ENCODE measurements at regions not wholly inside any gene's neighbourhood (a gene's known extent, or its start where the extent isn't known, plus 50 kb on each side); places are given as distances from the start of the nearest gene placed in this dataset.

DNA sequence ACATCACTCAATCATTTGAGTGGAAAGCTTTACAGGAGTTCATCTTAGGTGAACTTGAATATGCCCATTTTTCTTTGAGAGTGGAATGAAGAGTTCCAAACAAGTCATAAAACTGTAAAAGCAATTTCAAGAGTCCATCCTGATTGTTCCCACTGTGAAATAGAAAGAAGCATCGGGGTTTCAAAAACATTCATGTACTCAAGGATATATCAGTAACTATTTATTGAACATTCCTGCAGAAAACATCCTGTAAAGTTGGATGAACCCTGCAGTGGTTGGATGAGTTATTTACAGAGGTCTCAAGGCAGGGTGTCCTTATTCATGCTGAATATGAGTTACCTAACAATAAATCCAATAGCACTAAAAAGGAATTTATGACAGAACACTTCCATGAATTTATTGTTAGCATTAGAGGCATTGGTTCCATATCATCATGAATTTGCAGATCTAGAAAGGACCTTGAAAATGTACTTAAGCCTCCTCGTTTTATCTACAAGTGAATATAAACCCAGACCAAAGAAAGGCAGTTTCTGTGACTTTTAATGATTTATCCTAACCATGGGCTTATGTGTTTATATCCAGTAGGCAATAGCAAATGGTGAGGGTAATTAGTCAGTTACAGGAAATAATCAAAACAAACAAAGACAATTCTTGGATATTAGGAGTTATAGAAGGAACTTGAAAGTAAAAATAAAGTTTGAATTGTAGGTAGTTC is 361.9 kb upstream of the KCNMB2 start:
- Histone ChIP-seq H3K36me3 (ENCODE audit: insufficient read depth, low read length) (no peaks in the 10 kb centered on the region), H3K4me1 (ENCODE audit: insufficient read depth, low read length) (no peaks in the 10 kb centered on the region), H3K27me3 (ENCODE audit: insufficient read depth, low read length, poor library complexity, severe bottlenecking) (no peaks in the 10 kb centered on the region), H3K9me3 (ENCODE audit: low read length) (no peaks in the 10 kb centered on the region), H3K4me3 (ENCODE audit: low read length) (no peak overlapping the region), H3K27ac (ENCODE audit: low read depth, low read length) (no peak overlapping the region)
- Mint-ChIP-seq H3K4me3 (no peak overlapping the region), H3K27me3 (peaks cover 7 to 8% of the 10 kb centered on the region in 2 donors), H3K36me3 (no peaks in the 10 kb centered on the region), H3K9me3 (no peaks in the 10 kb centered on the region), H3K27ac (no peak overlapping the region), H3K4me1 (no peaks in the 10 kb centered on the region)
- ChIA-PET POLR2A (no interaction called here), CTCF (no interaction called here)
- DNase-seq, result no peak

DNA sequence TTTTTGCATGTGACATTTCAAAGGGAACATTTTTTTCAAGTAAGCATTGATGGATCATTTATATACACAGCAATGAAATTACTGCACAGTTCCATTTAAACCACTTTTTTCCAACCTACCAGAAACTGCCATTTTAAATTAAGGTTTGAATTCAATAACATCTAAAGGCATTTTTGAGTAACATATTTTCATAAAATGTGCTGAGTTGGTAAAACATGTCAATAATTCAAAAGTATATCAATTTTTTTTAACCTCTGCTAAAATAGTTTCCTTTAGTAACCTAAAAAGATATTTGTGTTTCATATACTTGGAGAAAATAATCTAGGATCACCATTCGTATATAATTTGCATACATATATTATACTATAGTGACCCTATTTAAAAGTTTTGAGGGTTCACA is 355.1 kb upstream of the KCNMB2 start:
- Histone ChIP-seq H3K36me3 (ENCODE audit: insufficient read depth, low read length) (no peaks in the 10 kb centered on the region), H3K4me1 (ENCODE audit: insufficient read depth, low read length) (no peaks in the 10 kb centered on the region), H3K27me3 (ENCODE audit: insufficient read depth, low read length, poor library complexity, severe bottlenecking) (no peaks in the 10 kb centered on the region), H3K27ac (ENCODE audit: low read depth, low read length) (no peak overlapping the region), H3K9me3 (ENCODE audit: low read length) (no peaks in the 10 kb centered on the region), H3K4me3 (ENCODE audit: low read length) (no peak overlapping the region)
- ChIA-PET CTCF (no interaction called here), POLR2A (no interaction called here)
- Mint-ChIP-seq H3K36me3 (no peaks in the 10 kb centered on the region), H3K27ac (no peak overlapping the region), H3K4me3 (no peak overlapping the region), H3K27me3 (peaks cover 2 to 12% of the 10 kb centered on the region in 2 donors), H3K4me1 (no peaks in the 10 kb centered on the region), H3K9me3 (peaks cover 0 to 1% (median 0%) of the 10 kb centered on the region in 5 donors)
- DNase-seq, result no peak

DNA sequence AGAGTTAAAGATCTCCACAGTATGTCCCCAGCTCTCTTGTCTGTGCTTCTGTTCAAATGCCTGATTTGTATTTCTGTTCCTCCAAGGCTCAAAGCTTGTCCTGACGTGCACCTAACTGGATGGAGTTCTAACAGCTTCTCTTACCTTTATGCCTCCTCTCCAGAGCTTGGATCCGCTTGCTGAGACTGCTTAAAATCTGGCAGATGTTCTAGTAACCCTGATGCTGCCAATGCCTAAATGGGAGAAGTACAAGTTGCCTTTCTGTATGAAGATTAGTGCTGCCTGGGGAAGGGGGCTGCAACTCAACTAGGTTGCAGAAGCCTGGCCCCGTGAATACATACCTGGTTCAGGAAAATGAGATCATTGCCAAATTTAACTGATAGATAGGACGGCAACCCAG is 354.5 kb upstream of the KCNMB2 start:
- H3K27me3 ChIP-seq (ENCODE audit: insufficient read depth, low read length, poor library complexity, severe bottlenecking), result no peaks in the 10 kb centered on the region
- Mint-ChIP-seq H3K4me3 (no peak overlapping the region), H3K4me1 (no peaks in the 10 kb centered on the region), H3K9me3 (peaks cover 0 to 1% (median 0%) of the 10 kb centered on the region in 5 donors), H3K36me3 (no peaks in the 10 kb centered on the region), H3K27me3 (peaks cover 2 to 12% of the 10 kb centered on the region in 2 donors), H3K27ac (peak overlapping the region in 1 of 8 donors; percentile 62)
- no peak for DNase-seq
- H3K36me3 ChIP-seq (ENCODE audit: insufficient read depth, low read length), result no peaks in the 10 kb centered on the region
- H3K4me3 ChIP-seq (ENCODE audit: low read length), result no peak overlapping the region
- CTCF ChIA-PET, result no interaction called here
- H3K9me3 ChIP-seq (ENCODE audit: low read length), result no peaks in the 10 kb centered on the region
- POLR2A ChIA-PET, result no interaction called here
- H3K4me1 ChIP-seq (ENCODE audit: insufficient read depth, low read length), result no peaks in the 10 kb centered on the region
- no peak overlapping the region for H3K27ac ChIP-seq (ENCODE audit: low read depth, low read length)

DNA sequence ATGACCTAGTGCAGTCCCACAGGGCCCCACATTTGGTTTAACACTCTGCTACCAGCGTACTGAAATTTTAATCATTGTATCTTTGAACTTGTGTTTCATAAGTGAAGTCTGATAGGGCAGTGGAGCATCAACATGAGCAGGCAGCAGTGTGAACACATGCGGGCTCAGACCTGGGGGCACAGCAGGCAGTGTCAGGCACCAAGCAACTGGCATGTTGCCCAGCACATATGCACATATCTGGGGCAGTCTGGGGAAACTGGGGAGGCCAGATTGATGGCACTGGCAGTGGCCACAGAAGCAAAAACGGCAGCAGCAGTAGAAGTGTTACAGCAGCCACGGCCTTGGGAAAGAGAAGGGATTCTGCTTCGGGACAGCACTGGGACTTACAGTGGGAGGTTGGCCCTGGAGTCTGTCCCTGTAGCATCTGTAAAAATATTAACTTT is 353.9 kb upstream of the KCNMB2 start:
- H3K4me1 ChIP-seq (ENCODE audit: insufficient read depth, low read length), result no peaks in the 10 kb centered on the region
- CTCF ChIA-PET, result no interaction called here
- DNase-seq, result no peak
- H3K4me1 Mint-ChIP-seq, result no peaks in the 10 kb centered on the region
- POLR2A ChIA-PET, result no interaction called here
- no peaks in the 10 kb centered on the region for H3K36me3 Mint-ChIP-seq
- H3K9me3 Mint-ChIP-seq, result peaks cover 0 to 1% (median 0%) of the 10 kb centered on the region in 5 donors
- H3K9me3 ChIP-seq (ENCODE audit: low read length), result no peaks in the 10 kb centered on the region
- peaks cover 2 to 12% of the 10 kb centered on the region in 2 donors for H3K27me3 Mint-ChIP-seq
- no peak overlapping the region for H3K27ac ChIP-seq (ENCODE audit: low read depth, low read length)
- H3K4me3 Mint-ChIP-seq, result no peak overlapping the region
- no peaks in the 10 kb centered on the region for H3K36me3 ChIP-seq (ENCODE audit: insufficient read depth, low read length)
- H3K4me3 ChIP-seq (ENCODE audit: low read length), result no peak overlapping the region
- H3K27me3 ChIP-seq (ENCODE audit: insufficient read depth, low read length, poor library complexity, severe bottlenecking), result no peaks in the 10 kb centered on the region
- H3K27ac Mint-ChIP-seq, result no peak overlapping the region

DNA sequence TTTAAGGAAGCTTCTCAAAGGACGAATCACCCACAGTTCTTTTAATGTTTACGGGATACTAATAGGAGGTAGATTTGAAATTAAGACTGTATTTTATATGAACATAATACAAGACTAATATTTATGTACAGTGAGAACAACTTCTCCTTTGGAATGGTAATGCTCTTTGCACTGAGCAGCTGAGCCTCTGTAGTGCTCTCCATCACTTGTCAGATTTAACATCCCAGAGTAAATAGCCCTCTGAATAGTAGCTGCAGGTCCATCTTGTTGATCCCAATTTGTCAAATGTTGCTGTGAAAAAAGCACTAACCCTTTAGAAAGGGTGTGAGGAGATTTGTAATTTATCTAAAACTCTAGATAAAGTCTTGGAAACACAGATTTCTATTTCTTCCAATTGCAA is 351.4 kb upstream of the KCNMB2 start:
- no peak overlapping the region for H3K27ac ChIP-seq (ENCODE audit: low read depth, low read length)
- no peaks in the 10 kb centered on the region for H3K27me3 ChIP-seq (ENCODE audit: insufficient read depth, low read length, poor library complexity, severe bottlenecking)
- Mint-ChIP-seq H3K27me3 (peaks cover 2 to 12% of the 10 kb centered on the region in 2 donors), H3K4me3 (no peak overlapping the region), H3K36me3 (no peaks in the 10 kb centered on the region), H3K9me3 (peaks cover 0 to 1% (median 0%) of the 10 kb centered on the region in 5 donors), H3K27ac (no peak overlapping the region), H3K4me1 (no peaks in the 10 kb centered on the region)
- no peaks in the 10 kb centered on the region for H3K9me3 ChIP-seq (ENCODE audit: low read length)
- no peaks in the 10 kb centered on the region for H3K4me1 ChIP-seq (ENCODE audit: insufficient read depth, low read length)
- H3K4me3 ChIP-seq (ENCODE audit: low read length), result no peak overlapping the region
- no peak for DNase-seq
- no peaks in the 10 kb centered on the region for H3K36me3 ChIP-seq (ENCODE audit: insufficient read depth, low read length)
- ChIA-PET CTCF (no interaction called here), POLR2A (no interaction called here)

DNA sequence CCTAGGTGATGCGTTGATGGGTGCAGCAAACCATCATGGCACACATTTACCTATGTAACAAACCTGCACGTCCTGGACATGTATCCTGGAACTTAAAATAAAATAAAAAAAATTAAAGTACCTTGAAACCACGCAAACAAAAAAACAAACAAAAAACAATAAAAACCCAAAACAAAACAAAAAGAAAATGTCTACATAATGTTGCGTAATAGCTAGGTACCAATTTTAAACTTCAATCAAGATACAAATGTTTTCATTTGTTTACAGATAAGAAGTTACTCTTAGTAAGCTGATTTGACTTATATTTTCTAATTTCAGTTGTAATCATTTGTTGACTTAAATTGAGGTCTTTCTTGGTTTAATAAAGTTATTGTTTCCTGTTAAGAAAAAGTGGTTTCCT is 349.6 kb upstream of the KCNMB2 start:
- H3K27ac Mint-ChIP-seq, result no peak overlapping the region
- peaks cover 0 to 1% (median 0%) of the 10 kb centered on the region in 5 donors for H3K9me3 Mint-ChIP-seq
- no peak for DNase-seq
- Histone ChIP-seq H3K9me3 (ENCODE audit: low read length) (no peaks in the 10 kb centered on the region), H3K4me3 (ENCODE audit: low read length) (no peak overlapping the region), H3K27me3 (ENCODE audit: insufficient read depth, low read length, poor library complexity, severe bottlenecking) (no peaks in the 10 kb centered on the region), H3K4me1 (ENCODE audit: insufficient read depth, low read length) (no peaks in the 10 kb centered on the region), H3K27ac (ENCODE audit: low read depth, low read length) (no peak overlapping the region), H3K36me3 (ENCODE audit: insufficient read depth, low read length) (no peaks in the 10 kb centered on the region)
- H3K36me3 Mint-ChIP-seq, result no peaks in the 10 kb centered on the region
- no peak overlapping the region for H3K4me3 Mint-ChIP-seq
- CTCF ChIA-PET, result no interaction called here
- POLR2A ChIA-PET, result no interaction called here
- no peaks in the 10 kb centered on the region for H3K4me1 Mint-ChIP-seq
- peaks cover 2 to 12% of the 10 kb centered on the region in 2 donors for H3K27me3 Mint-ChIP-seq

DNA sequence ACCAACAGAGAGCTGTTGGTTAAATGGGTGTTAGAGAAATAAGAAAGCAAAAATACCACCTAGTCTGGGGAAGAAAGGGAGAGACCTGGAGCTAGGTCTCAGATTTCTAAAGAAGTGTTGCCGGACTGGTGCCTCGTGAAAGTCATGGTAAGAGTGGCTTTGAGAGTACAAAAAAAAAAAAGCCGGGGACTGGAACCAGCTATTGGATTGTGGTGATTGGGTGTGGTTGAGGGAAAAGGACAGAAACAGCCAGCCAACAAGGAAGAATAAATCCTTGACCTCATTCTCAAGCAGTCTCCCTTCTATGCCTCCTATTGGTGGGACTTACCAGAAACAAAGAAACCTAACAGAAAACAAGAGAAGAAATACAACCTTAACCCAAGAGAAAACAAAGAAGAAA is 346.4 kb upstream of the KCNMB2 start:
- H3K36me3 ChIP-seq (ENCODE audit: insufficient read depth, low read length), result no peaks in the 10 kb centered on the region
- no peaks in the 10 kb centered on the region for H3K36me3 Mint-ChIP-seq
- no peak overlapping the region for H3K27ac Mint-ChIP-seq
- H3K9me3 ChIP-seq (ENCODE audit: low read length), result no peaks in the 10 kb centered on the region
- H3K4me1 Mint-ChIP-seq, result peaks cover 3 to 5% (median 5%) of the 10 kb centered on the region in 3 donors
- DNase-seq, result no peak
- H3K27ac ChIP-seq (ENCODE audit: low read depth, low read length), result no peak overlapping the region
- no peak overlapping the region for H3K4me3 Mint-ChIP-seq
- H3K9me3 Mint-ChIP-seq, result no peaks in the 10 kb centered on the region
- H3K4me3 ChIP-seq (ENCODE audit: low read length), result no peak overlapping the region
- ChIA-PET POLR2A (no interaction called here), CTCF (no interaction called here)
- H3K27me3 Mint-ChIP-seq, result no peaks in the 10 kb centered on the region
- no peaks in the 10 kb centered on the region for H3K4me1 ChIP-seq (ENCODE audit: insufficient read depth, low read length)
- H3K27me3 ChIP-seq (ENCODE audit: insufficient read depth, low read length, poor library complexity, severe bottlenecking), result no peaks in the 10 kb centered on the region

DNA sequence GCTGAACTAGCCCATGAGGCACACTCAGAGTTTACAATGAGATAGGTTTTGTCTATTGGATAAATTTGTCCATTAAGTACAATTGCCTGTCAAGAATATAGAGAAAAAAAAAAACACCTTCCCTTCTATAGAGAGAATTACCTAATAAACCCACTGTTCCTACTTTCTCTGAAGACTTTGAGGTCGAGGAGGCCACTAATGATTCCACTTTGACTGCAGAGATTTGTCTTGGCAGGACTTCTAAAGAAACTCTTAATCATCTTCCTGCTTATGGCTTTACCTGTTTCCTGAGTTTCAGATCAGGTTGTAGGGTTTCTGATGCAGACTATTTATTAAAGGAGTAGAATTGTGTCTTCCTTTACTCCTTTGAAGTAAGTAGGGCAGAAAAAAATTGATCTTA is 342.4 kb upstream of the KCNMB2 start:
- Mint-ChIP-seq H3K9me3 (no peaks in the 10 kb centered on the region), H3K4me3 (no peak overlapping the region), H3K27me3 (no peaks in the 10 kb centered on the region), H3K27ac (no peak overlapping the region), H3K36me3 (no peaks in the 10 kb centered on the region), H3K4me1 (peaks cover 3 to 5% (median 5%) of the 10 kb centered on the region in 3 donors)
- no peak overlapping the region for H3K4me3 ChIP-seq (ENCODE audit: low read length)
- ChIA-PET CTCF (no interaction called here), POLR2A (no interaction called here)
- H3K9me3 ChIP-seq (ENCODE audit: low read length), result no peaks in the 10 kb centered on the region
- no peak for DNase-seq
- no peaks in the 10 kb centered on the region for H3K27me3 ChIP-seq (ENCODE audit: insufficient read depth, low read length, poor library complexity, severe bottlenecking)
- no peaks in the 10 kb centered on the region for H3K4me1 ChIP-seq (ENCODE audit: insufficient read depth, low read length)
- H3K36me3 ChIP-seq (ENCODE audit: insufficient read depth, low read length), result no peaks in the 10 kb centered on the region
- no peak overlapping the region for H3K27ac ChIP-seq (ENCODE audit: low read depth, low read length)

All from CD8-positive, alpha-beta memory T cell (primary cell).